GM23338 (cell line): ENCODE measurements at regions not wholly inside any gene's neighbourhood (a gene's known extent, or its start where the extent isn't known, plus 50 kb on each side); places are given as distances from the start of the nearest gene placed in this dataset.

Experiments
- CREB1 ChIP-seq: fragments of 250-450 bp; sonication (Bioruptor Pico); IDR thresholded peaks from 2 replicates; pipeline ENCODE4 v1.5.0; 2020; ENCODE audit warnings: low read depth, mild to moderate bottlenecking, moderate library complexity
- CTCF ChIP-seq, 2 experiments: fragments of 200-600 bp in 1 of 2; sonication (generic) in 1 of 2; conservative IDR thresholded peaks; 2 replicates each; pipeline versions ENCODE4 v1.5.1 to v1.6.1; 2016 to 2017; ENCODE audit warnings: antibody characterized with exemption in 2 of 2, low read depth in 2 of 2, mild to moderate bottlenecking in 2 of 2, moderate library complexity in 1 of 2
- REST ChIP-seq: IDR thresholded peaks from one replicate; pipeline ENCODE4 v1.6.1; 2018; ENCODE audit warnings: antibody characterized with exemption; ENCODE audit not compliant: unreplicated experiment
- STAT1 ChIP-seq: IDR thresholded peaks from one replicate; pipeline ENCODE4 v1.6.1; 2016; ENCODE audit warnings: antibody characterized with exemption; ENCODE audit not compliant: unreplicated experiment

DNA sequence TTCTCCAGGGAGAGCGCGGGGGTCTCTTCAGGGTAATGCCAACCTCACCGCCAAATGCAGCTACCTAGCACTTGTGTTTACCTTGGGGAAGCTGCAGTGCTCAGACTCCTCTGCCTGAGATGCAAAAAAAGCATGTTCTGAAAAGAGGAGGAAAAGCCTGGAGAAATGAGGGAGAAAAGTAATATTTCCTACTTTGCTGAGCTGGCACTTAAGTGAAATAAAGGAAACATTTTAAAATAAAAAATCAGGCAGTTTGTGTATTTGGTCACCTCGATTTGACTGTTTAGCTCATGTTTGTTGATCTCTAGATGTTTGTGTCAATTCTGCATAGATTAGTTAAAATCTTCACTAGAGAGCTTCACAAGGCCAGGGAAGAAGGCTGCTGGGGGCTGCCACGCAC lies 487.2 kb downstream of the QKI start:
- no peak for TF ChIP-seq CTCF (conservative IDR thresholded peaks at IDR 0.05; ENCODE audit: low read depth in 2 of 2)
- TF ChIP-seq CREB1 = no peak
- TF ChIP-seq REST = no peak
- no peak for TF ChIP-seq STAT1
